NCI-H2196 treated with DMSO at 0.1 percent for 48 hours (cell line): ENCODE measurements at regions not wholly inside any gene's neighbourhood (a gene's known extent, or its start where the extent isn't known, plus 50 kb on each side); places are given as distances from the start of the nearest gene placed in this dataset.
"Not testable (repeated sequence)": the region's sequence is repeated elsewhere in the genome, so short reads cannot be mapped to it uniquely, and the experiment has no call there.

ENCODE experiments used
- DNase-seq: peaks from one replicate; lab custom pipeline; 2025; ENCODE audit not compliant: unreplicated experiment; lab: John Stamatoyannopoulos, UW

DNA sequence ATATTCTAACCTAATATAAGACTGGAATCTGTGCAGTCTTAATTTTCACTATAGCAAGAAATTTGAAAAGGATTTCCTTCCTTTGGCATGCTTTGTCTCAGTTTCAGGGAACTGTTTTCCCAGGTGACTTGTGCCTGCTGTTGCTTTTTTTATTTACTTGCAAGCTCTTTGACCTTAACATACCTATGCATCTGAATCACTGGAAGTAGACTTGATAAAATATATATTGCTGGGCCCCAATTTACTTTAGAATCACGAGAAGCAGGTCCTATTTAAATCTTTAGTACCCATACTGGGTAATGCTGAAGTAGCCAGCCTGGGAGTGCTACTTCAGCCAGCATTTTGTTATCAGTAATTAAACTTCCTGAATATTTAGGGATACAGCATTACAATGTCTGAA is 257.9 kb upstream of the ALCAM start:
- no peak for DNase-seq

- no peak for DNase-seq
These were observed 247.8 kb upstream of the ALCAM start for GRCh38 chr3:105118905-105119304.

- DNase-seq = no peak
These were observed 246.8 kb upstream of the ALCAM start for GRCh38 chr3:105119801-105120340.

DNA sequence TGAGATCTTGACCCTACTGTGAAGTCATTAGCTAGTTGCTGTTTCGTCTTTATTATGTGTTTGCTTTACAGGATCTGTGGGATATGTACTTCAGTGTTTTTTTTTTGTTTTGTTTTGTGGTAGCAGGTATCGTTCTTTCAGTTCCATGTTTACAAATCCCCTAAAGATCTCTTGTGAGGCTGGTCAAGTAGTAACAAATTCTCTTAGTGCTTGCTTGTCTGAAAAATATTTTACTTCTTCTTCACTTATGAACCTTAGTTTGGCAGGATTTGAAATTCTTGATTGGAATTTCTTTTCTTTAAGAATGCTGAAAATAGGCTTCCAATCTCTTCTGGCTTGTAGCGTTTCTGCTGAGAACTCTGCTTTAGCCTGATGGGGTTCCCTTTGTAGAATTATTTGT is 235.8 kb upstream of the ALCAM start:
- DNase-seq = no peak

DNA sequence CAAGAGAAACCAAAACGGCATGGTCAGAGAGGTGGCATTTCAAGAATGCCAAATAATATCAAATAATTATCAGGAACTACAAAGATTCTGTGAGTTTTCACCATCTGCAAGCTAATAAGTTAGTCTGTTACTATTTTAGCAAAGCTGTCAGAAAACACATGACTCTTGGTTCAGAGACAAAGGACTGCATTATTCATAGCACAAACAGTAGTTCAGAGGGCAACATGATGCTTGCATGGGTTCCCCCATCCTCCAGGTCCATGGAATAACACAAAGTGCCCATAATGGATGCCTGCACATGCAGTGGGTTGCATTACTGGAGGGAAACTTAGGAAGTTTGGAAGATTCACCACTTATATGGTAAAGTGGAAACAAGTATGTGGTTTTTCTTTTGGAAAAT is 228.8 kb upstream of the ALCAM start:
- no peak for DNase-seq

- DNase-seq = no peak
These were observed 226.7 kb upstream of the ALCAM start for GRCh38 chr3:105139881-105140560.

- DNase-seq = no peak
These were observed 225.8 kb upstream of the ALCAM start for GRCh38 chr3:105140899-105141367.

DNA sequence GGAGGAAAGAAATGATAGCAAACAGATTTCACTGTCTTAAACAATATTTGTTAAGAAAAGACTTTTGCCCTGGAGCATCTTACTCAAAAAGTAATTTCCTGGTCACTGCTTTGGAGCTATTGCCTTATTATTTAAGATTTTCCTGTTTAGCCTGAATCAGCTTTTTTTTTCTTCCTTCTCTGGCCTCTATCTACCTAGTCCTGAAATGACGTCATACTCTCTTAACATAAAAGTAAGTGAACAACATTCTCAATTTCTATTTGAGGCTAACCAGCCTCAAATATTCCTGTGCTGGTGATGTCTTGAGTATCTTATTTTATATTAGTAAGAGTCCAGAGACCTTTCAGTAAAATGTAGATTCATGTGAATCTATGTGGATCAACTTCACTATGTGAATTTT is 221.9 kb upstream of the ALCAM start:
- DNase-seq = no peak

GRCh38 chr3:105145511-105145910 is 221.2 kb upstream of the ALCAM start:
- DNase-seq = no peak

DNA sequence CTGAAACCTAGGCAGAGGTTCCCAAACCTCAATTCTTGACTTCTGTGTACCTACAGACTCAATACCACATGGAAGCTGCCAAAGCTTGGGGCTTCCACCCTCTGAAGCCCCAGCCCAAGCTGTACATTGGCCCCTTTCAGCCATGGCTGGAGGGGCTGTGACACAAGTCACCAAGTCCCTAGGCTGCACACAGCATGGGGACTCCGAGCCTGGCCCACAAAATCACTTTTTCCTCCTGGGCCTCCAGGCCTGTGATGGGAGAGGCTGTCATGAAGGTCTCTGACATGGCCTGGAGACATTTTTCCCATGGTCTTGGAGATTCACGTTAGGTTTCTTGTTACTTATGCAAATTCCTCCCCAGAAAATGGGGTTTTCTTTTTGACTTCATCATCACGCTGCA is 217.5 kb upstream of the ALCAM start:
- DNase-seq = not testable (repeated sequence)

- DNase-seq = no peak
These were observed 213.7 kb upstream of the ALCAM start for GRCh38 chr3:105152987-105153386.

DNA sequence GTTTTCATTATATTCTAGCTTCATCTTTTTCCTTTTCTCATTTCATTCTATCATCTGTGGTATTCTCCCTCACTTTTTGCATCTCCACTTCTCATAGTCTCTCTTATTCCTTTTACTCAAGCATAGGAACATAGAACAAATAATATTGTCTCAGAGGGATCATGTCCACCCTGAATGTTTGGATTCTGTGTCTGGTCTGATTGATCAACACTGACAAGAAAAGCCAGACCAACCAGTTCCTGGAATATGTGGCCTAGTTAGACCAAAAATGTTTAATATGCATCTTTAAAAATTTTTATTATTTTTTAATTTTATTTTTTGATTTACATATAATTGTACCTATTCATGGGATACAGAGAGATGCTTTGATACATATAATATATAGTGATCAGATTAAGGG is 212.0 kb upstream of the ALCAM start:
- no peak for DNase-seq

GRCh38 chr3:105157067-105157765 is 209.5 kb upstream of the ALCAM start:
- no peak for DNase-seq

DNA sequence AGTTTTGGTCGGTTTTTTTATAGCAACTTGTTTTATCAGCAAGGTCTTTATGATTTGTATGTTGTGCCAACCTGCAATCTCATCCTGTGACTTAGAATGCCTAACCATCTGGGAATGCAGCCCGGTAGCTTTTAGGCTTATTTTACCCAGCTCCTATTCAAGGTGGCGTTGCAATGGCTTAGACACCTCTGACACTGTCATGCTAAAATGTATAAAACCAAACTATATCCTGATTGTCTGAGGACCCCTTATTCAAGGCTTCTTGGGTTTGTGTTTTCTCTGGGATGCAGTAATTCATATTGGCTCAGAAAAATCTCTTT is 209.0 kb upstream of the ALCAM start:
- DNase-seq = no peak

DNA sequence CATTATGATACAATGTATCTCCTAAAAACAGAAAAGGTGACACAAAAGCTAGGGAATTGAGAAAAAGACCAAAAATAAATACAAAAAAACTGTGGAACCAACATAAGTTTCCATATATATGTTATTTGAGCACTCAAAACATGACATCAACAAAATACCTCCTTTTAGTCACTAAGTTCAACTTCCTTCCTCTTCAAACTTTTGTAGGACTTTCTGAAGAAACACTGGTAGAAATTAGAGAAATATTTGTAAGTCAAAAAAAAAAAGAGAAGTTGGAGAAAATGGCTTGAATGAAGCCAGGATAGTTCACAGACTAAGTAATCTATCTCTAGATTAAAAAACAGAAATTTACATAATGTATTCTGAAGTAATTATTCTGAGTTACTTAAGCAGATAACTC is 208.4 kb upstream of the ALCAM start:
- DNase-seq = no peak

DNA sequence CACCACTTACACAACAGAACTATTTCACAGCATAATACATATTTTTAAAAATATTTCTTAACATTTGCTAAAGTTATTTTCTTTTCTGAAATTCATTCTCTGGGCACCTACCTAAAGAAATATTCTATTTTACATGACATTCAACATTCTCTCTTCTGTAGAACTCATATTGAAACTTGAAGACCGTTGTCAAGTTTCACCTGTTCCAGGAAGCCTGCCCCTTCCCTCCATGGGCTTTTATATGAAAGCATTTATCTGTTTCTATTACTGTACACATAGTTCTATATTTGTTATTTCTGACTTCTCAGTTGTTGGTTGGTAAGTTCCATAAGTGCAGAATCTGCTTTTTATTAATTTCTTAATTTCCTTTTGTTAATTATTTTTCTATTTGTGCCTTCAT is 204.3 kb upstream of the ALCAM start:
- no peak for DNase-seq

- DNase-seq = no peak
These were observed 199.8 kb upstream of the ALCAM start for GRCh38 chr3:105166893-105167292.

DNA sequence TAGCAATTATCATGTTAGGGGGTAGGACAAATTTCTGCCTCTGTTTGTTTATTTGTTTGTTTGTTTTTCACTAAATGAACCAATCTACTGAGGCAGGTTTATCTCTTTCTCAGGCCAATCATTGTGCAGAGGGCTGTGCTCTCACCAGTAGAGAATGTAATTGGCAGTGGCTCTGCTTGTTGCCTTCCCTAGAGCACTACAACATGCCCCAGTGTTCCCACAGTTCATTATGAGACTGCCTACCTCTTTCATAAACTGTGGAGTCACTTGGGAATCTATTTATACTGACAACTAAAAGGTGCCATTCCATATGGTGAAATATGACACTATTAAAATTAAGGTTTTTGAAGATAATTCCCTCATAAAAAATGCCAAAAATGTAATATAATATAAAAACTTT is 196.3 kb upstream of the ALCAM start:
- DNase-seq = no peak

DNA sequence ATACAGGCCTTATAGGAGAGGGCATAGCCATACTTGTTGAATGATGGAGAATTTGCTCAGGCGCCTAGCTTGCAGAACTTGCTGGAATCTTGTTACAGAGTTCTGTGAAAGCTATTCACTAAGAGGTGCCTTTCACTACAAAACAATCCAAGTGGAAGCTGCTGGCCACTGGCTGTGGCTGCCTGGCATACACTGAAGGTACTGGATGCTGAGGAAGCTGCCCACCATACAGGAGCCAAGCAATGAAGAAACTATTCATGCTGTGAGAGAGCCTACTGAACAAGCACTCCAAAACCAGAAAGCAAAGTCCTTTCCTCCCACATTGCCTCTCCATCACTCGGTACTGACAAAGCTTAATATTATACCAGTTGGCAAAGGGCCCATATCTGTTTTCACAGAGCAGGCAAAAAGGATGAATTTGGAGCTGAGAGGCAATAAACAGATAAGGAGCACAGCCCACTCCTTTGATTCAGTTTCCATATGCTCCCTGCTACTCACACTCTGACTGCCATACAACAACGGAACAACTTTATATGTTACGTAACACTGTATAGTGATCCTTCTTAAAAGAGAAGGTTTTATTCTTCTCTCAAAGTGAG is 192.6 kb upstream of the ALCAM start:
- DNase-seq = no peak

DNA sequence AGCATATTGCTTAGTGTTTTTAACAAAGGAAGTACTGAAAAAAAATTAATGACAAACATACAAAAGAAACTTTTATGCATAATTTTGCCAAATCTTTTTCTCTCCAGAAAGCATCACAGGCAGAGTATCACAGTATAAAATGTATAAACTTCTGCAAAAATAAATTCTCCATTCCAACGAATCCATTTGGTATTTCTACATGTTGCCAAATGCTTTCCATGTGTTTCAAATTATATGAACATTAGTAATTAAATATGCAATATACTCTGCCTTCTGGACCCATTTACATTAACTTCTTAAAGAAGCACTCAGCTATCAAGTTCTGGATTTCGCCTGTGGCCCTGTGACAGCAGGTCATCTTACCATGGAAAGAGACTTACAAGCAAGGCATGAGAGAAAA is 189.1 kb upstream of the ALCAM start:
- DNase-seq = no peak

GRCh38 chr3:105187344-105187743 is 179.4 kb upstream of the ALCAM start:
- DNase-seq = no peak

- no peak for DNase-seq
These were observed 171.4 kb upstream of the ALCAM start for GRCh38 chr3:105195260-105195659.
